ENCODE measurements at regions not wholly inside any gene's neighbourhood (a gene's known extent, or its start where the extent isn't known, plus 50 kb on each side); places are given as distances from the start of the nearest gene placed in this dataset.

DNA sequence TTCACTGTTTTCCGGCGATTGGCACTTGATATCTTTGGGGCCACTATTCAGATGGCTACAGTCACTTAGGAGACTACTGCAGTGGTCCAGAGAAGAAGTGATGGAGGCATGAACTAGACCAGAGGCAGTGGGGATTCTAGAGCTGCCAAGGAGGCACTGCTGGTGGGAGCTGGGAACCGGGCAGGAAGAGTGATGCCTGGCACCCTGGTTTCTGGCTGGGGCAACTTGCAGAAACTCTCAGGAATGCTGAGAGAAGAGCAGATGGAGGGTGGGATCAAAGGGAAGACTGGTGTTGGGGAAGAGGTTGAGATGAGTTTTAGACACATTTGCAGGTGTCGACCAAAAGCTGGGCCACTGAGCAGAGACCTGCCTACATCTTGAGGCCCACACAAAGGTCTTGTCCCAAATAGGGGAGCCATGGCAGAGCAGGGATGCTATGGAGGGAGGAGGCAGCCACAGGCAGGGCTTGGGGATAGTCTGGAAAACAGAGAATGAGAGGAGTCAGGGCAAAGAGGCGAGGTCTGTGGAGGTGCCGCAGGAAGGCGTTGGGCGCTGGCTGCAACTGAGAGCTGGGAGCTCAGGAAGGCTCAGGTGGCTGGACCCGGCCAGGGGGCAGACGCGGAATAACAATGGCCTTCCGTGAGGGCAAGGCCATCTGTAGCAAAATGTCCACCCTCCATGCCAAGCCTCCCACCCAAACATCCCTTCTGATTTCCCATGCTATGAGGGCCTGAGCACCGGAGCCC is 118.9 kb downstream of the TOMM20 start:
- no peak for DNase-seq

- DNase-seq: no peak
Observed at GRCh38 chr1:235009074-235009473, 119.6 kb downstream of the TOMM20 start.

GRCh38 chr1:235008239-235008638 is 120.4 kb downstream of the TOMM20 start:
- DNase-seq: peak; percentile 22

DNA sequence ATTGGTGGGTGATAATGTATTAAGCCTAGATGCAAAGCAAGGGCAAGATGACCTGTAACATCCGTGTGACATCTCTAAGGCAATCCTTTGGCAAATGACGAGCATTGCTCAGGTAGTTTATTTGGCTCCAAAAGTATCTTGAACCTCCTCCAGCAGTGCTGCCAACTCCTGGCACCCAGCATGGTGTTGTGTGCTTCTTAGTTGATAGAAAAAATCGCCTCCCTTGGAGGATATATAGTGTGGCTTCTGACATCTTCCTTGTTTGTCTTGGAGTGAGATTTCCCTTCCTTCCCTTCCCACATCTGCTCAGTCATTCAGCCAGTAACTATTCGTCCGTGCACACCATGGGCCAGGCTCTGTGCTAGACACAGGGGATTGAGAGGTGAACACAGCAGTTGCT is 121.8 kb downstream of the TOMM20 start:
- DNase-seq: no peak

DNA sequence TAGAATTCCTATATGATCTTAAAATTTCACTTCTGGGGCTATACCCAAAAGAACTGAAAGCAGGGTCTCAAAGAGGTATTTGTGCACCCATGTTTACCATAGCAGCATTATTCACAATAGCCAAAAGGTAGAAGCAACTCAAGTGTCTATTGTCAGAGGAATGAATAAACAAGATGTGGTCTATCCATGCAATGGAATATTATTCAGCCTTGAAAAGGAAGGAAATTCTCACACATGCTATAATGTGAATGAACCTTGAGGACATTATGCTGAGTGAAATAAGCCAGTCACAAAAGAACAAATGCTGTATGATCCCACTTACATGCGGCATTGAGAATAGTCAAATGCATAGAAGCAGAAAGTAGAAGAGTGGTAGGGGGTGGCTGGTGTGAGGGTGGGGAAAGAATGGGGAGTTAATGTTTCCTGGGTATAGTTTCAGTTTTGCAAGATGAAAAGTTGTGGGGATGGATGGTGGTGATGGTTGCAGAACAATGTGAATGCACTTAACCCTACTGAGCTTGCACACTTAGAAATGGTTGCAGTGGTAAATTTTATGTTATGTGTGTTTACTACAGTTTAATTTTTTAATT is 122.4 kb downstream of the TOMM20 start:
- no peak for DNase-seq

DNA sequence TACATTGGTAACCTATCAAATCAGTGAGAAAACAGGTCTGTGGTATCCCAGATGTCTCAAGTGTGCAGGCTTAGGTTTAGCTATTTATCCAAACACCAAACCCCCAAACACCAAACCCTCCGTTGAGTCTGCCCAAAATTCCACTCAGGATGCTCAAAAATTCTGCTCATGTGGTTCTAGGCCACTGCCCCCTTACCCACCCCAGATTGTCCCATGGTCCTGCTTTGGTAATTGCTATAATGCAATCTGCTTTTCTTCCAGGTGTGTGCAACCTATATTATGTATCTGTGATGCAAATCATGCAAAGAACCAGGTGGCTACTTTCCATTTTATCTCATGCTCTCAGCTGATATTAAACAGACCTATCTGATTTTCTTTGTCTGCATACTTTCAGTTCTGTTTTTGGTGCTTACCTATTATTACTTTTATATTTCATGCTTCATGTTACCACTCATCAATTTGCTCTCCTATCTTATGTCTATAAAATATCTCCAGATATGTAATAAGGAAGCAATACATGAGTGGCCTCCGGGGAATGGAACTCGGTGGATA is 123.7 kb downstream of the TOMM20 start:
- no peak for DNase-seq

DNA sequence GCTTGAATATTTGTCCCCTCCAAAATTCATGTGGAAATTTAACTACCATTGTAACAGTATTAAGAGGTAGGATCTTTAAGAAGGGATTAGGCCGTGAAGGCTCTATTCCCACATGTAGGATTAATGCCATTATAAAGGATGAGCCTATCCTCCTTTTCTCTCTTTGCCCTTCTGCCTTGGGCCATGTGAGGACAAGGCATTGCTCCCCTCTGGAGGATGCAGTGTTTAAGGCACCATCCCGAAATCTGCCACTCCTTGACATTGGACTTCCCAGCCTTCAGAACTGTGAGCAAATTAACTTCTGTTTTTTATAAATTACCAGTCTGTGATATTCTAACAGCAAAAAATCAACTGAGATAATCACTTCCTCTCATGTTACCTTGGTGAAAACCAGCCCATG is 124.4 kb downstream of the TOMM20 start:
- DNase-seq: peak; percentile 13

DNA sequence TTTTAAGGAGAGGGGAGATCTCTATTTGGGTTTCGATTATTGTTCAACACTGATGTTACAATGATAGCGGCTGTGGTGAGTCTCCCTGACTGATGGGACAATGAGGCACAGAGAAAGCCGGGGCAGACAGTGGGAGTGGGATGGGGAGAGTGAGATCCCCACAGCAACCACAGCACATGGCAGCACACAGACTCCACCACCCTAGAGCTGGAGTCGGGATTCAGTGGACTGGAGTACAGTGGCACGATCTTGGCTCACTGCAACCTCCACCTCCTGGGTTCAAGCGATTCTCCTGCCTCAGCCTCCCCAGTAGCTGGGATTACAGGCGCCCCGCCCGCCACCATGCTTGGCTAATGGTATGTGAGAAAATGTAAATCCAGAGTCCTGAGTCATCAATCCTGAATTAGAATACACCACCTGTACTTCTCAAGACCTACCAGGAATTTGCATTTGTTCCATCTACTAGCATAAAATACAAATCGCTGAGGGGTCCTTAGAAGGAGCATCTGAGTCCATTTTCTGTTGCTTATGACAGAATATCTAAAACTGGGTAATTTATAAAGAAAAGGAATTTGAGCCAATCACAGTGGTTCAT is 125.8 kb downstream of the TOMM20 start:
- DNase-seq: no peak

- no peak for DNase-seq
Observed at GRCh38 chr1:234999513-234999940, 129.1 kb downstream of the TOMM20 start.

GRCh38 chr1:234997896-234998741 is 130.5 kb downstream of the TOMM20 start:
- DNase-seq: no peak

DNA sequence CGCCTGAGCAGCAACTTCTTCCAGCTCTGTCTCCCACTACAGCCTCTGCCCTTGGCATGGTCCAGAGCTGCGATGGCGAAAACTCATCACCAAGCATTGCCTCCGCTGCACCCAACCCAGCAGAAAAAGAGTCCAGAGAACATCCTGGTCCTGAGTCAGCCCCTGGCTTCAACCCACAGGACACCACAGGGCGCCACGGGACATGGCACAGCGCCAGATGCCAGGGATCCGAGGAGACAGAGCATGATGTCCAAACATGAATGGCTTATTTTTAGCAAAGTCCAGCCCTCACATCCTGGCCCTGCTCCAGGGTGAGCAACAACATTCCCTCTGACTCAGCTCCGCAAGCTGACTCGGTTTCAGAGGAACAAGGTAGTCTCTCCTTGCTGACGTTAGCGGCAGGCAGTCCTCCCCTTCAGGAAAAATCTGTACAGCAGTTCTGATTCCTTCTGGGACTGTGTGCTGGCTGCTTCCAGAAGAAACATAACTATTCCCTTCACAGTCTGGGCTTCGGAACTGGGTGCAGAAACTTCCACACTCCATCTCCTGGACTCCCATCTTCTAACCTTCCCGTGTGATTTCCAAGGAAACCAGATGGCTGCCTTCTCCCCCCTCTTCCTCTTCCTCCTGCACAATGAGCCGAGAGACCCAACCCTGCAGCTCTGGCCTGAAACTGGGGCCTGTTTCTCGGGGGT is 131.3 kb downstream of the TOMM20 start:
- no peak for DNase-seq

DNA sequence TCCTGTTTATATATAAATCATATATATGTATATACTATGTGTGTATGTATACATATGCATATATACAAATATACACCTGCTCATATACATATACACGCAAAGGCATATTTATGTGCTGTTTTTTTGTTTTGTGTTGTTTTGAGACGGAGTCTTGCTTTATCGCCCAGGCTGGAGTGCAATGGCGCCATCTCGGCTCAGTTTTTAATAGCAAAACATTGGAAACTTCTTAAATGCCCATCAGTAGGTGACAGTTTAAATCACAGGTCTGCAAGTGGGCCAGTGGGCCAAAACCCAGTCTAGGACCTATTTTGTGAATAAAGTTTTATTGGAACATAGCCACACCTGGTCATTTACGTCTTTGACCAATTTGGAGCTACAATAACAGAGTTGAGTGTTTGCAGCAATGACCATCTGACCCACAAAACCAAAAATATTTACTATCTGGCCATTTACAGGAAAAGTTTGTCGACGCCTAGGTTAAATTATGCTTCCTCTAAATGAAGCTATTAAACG is 132.3 kb downstream of the TOMM20 start:
- DNase-seq: no peak

DNA sequence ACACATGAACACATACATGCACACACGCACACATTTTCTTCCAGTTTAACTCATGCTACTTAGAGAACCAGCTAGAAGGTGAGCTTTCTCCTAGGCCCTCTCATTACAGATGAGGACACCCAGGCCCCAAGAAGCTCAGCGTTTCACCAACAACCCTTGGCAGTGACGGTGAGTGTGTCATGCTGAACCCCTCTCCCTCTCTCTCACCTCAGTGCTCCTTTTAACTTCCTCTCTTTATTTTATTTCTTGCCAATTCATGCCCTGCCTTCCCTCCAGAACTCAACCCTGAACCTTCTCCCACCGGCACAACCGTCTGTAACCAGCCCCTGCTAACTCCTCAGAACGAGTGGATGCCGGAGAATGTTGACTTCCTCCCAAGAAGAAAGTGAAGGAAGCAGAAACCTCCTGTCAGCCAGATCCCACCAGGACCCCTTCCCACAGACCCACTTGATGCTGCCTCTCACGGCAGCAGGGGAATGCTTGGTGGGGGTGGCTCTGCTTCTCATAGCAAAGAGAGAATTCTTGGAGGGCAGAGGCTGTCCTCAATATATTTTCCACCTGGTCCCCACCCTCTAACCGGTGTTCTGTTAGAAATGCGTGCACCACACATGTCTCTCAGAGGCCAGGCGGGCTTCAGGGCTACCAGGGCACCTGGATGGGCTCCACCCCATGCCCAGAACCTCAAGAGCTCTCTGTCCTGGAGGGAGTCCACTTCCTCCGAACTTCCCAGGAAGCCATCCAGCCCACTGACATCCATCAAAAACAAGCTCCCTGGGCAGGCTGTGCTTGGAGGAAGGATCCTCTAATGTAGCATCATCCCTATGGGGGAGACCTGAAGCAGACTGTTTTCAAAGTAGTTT is 134.0 kb downstream of the TOMM20 start:
- no peak for DNase-seq

DNA sequence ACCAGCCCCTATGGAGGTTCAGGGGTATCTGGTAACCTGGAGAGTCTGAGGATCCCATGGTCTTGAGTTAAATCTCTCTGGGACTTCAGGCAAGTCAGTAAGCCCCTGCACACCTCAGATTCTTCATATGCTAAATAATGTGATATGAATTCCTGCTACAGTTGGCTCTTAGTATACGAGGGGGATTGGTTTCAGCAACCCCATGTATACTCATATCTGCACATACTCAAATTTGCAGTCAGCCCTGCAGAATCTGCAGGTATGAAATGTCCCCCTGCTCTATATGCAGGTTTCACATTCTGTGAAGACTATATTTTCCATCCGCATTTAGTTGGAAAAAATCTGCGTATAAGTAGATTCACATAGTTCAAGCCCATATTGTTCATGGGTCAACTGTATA is 136.6 kb downstream of the TOMM20 start:
- no peak for DNase-seq

DNA sequence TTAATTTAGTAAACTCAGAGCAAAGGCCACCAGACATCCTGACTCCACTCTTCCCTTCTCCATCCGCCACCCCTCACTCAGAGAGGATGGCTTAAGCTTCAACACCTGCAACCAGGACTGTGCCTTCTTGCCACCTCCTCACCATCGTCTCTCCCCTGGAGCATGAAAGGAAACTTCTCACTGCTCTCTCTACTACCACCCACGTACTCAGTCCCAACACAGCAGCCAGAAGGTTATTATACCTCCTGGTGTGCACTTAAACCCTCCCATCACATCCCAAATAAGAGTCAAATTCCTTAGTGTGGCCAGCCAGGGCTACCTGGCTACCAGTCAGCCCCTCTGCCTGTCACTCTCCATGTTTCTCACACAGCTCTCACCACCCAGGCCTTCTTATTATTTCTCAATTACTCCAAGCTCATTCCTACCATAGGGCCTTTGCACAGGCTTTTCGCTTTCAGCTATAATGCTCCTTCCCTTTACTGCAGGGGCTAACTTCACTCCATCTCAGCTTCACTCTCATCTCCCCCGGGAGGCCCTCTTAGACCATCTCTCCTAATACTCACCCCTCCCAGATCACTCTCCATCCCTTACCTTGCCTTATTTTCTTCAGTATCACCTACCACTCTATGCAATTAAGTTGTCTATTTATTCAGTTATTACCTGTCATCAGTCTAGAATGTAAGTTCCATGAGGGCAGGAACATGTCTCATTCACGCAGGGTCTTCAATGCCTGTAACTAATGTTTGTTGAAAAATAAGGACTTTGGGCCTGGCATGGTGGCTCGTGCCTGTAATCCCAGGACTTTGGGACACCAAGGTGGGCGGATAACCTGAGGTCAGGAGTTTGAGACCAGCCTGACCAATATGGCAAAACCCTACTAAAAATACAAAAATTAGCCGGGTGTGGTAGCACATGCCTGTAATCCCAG is 137.5 kb downstream of the TOMM20 start:
- DNase-seq: no peak

DNA sequence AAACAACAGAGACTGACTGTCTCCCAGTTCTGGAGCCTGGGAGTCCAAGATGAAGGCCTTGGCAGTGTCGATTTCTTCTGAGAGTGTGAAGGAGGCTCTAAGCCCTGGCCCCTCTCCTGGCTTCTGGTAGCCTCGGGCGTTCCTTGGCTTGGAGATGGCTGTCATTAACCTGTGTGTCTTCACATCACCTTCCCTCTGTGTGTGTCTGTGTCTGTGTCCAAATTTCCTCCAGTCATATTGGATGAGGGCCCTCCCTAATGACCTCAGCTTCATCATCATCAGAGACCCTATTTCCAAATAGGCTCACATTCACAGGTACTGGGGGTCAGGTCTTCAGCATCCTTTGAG is 138.3 kb downstream of the TOMM20 start:
- DNase-seq: no peak

DNA sequence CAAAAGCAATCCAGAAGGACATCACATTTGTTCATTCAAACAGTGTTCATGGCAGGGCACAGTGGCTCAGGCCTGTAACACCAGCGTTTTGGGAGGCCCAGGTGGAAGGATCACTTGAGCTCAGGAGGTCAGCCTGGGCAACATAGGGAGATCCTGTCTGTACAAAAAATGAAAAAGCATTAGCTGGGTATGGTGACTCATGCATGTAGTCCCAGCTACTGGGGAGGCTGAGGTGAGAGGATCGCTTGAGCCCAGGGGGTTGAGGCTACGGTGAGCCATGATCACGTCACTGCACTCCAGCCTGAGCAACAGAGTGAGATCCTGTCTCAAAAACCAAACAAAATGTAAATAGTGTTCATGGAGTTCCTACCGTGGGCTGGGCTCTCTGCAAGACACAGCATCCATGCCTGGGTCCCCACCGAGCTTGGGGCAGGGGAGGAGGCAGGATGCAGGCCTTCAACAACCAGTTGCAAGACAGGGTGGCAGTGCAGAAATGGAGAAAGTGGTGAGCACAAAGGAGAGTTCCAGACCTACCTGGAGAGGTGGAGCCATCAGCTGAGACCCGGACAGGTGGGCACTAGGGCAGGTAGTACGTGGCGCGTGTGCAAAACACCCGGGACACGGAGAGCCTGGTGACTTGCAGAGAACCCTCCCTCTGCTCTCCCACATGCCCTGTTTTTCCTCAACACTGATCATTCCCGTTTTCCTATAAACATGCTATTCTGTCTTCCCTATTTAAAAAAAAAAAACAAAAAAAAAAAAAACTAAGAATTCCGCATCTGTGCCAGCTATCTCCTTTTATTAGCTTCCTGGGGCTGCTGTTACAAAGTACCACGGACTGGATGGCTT is 138.9 kb downstream of the TOMM20 start:
- DNase-seq: no peak

DNA sequence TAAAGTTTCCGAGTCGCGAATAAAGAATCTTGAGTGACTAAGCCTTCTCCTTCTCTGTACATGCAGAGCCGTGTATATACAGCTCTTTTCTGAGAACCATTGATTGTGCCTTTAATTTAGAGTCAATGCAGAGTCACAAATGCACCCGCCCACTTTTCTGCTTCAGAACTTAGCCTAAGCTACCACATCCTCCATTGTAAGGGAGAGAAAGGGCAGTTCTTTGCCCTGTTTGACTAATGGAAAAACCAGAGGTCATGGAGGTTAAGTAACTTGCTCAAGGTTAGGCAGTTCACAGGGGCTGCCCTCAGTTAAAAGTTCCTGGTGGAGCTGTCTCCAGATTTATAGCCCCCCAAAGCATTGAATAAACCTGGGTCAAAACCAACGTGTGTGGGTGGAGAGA is 139.6 kb downstream of the TOMM20 start:
- no peak for DNase-seq

DNA sequence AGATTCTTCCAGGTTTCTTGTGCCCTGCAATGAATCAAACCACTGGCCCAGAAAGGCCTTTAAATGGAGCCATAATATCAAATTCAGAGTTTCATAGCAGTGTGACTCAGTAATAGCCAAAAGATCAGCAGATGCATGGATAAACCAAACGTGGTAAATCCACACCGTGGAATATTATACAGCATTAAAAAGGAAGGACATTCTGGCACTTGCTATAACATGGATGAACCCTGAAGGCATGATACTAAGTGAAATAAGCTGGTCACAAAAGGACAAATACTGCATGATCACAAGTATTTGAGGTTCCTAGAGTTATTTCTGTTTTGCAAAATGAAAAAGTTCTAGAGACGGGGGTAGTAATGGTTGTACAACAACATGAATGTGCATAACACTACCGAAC is 140.1 kb downstream of the TOMM20 start:
- no peak for DNase-seq
